ENCODE measurements at regions not wholly inside any gene's neighbourhood (a gene's known extent, or its start where the extent isn't known, plus 50 kb on each side); places are given as distances from the start of the nearest gene placed in this dataset.
"Not testable (repeated sequence)": the region's sequence is repeated elsewhere in the genome, so short reads cannot be mapped to it uniquely, and the experiment has no call there.

DNA sequence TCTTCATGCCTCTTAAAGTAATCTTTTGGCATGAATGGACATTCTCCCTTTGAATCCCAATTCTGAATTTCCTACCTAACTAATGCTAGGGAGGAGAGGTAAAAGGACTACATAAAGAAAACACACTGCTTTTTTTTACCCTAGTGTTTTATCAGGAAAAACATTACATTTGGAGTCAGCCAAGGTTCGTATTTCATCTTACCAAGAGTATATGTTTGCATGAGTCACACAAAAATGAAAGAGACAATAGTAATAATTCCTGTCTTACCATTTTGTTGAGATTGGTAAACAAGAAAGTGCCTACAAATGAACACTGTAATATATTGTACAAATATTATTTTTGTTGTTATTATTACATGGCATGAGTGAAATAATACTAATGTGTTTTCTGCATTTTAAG, 112.9 kb upstream of the WARS2 start:
- no peak for DNase-seq (ENCODE audit: low spot score)

DNA sequence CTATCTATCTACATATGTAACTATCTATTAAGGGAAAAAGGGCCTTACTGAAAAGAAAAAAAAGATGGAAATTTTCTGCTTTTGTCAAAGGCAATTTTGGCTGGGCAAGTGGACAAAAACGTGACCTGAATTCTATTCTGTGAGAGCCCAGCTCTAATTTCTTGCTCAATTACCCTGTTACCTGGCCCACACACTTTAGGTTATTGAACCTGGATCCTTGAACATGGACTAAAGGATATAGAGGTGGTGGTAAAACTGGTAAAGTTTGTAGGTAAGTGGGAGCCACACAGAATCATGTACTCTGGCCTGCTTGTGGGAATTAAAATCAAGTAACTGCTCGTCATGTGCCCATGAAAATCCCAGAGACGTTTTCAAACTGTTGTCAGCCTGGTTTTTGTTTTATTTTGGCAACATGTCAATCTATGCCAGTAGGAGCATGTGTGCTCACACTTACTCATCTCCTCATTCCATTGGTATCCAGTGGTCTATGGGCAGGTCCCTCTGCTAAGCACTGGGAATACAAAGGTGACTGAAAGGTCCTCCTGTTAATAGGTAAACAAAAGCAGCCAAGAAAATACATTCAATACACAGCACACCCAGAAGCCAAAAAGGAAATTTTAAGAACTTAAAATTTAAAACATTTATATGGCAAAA, 113.7 kb upstream of the WARS2 start:
- no peak for DNase-seq (ENCODE audit: low spot score)

DNA sequence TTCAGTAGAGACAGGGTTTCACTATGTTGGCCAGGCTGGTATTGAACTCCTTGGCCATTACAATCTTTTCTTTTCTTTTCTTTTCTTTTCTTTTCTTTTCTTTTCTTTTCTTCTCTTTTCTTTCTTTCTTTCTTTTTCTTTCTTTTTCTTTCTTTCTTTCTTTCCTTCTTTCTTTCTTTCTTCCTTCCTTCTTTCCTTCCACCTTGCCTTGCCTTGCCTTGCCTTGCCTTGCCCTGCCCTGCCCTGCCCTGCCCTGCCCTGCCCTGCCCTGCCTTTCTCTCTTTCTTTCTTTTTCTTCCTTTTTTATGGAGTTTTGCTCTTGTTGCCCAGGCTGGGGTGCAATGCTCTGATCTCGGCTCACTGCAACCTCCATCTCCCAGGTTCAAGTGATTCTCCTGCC, 112.5 kb upstream of the HAO2 start:
- not testable (repeated sequence) for DNase-seq (ENCODE audit: low spot score)

DNA sequence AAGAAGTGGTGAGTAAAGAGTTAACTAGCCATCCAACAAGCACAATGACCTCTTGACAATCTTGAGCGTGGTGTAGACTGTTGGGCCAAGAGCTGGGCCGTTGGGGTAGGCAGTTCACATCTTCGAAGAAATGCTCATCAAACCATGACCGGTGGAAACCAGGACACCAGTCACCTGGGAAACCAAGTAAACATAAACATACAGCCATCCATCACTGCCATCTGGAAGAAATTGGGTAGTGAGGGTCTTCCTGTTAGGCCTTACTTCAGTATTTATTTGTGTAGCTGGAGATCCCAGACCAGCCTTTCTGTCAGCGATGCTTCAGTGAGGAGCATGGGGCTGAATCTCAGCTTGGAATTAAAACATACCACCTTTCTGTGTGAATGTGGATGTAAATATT, 108.1 kb upstream of the HAO2 start:
- no peak for DNase-seq (ENCODE audit: low spot score)

DNA sequence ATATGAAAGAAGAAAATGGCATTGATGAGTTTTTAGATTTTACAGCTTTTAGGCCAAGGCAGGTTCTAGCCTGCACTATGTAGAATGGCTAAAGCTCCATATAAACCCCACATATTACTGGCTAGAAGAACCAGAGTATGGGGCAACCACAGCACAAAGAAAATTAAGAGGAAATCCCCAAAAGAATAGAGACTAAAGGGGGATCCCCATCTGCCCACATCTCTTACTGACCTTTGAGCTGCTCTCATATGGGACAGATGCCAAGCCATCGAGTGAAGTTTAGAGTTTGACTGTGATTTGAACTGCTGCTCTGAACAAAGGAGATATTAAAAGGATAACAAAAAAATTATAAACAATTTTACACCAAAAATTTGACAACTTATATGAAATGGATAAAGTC, 102.2 kb upstream of the HAO2 start:
- no peak for DNase-seq (ENCODE audit: low spot score)

DNA sequence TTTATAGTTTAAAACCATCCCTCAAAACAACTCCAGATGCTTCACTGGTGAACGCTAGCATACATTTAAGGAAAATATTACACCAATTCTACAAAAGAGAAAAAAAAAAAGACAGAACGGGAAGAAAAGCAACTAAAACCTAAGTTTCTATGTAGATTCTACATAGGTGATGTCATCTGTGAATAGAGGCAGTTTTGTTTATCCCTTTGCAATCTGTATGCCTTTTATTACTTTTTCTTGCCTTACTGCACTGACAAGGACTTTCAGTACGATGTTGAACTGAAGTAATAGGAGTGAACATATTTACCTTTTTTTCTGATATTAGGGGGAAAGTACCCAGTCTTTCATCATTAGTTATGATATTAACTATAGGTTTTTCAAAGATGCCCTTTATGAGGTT, 101.7 kb upstream of the HAO2 start:
- DNase-seq (ENCODE audit: low spot score), result no peak

DNA sequence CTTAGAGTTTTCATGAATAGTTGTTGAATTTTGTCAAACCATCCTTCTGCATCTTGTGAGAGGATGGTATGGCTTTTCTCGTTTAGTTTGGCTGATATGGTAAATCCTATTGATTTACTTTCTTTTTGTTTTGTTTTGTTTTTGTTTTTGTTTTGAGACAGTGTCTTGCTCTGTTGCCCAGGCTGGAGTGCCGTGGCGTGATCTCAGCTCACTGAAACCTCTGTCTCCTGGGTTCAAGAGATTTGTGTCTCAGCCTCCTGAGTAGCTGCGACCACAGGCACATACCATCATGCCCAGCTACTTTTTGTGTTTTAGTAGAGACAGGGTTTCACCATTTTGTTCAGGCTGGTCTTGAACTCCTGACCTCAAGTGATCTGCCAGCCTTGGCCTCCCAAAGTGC, 101.3 kb upstream of the HAO2 start:
- not testable (repeated sequence) for DNase-seq (ENCODE audit: low spot score)

DNA sequence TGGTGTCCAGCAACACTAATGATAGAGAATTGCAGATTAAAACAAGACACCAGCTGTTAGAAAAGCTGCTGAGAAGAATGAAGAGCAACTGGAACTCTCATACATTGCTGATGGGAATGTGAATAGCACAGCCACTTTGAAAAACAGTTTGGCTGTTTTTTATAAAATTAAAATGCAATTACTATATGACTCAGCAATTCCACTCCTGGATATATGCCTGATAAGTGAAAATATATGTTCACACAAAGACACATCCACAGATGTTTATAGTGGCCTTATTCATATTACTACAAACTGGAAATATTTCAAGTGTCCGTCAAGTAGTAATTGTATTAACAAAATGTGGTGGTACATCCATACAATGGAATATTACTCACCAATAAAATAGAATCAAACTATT, 99.7 kb upstream of the HAO2 start:
- no peak for DNase-seq (ENCODE audit: low spot score)

DNA sequence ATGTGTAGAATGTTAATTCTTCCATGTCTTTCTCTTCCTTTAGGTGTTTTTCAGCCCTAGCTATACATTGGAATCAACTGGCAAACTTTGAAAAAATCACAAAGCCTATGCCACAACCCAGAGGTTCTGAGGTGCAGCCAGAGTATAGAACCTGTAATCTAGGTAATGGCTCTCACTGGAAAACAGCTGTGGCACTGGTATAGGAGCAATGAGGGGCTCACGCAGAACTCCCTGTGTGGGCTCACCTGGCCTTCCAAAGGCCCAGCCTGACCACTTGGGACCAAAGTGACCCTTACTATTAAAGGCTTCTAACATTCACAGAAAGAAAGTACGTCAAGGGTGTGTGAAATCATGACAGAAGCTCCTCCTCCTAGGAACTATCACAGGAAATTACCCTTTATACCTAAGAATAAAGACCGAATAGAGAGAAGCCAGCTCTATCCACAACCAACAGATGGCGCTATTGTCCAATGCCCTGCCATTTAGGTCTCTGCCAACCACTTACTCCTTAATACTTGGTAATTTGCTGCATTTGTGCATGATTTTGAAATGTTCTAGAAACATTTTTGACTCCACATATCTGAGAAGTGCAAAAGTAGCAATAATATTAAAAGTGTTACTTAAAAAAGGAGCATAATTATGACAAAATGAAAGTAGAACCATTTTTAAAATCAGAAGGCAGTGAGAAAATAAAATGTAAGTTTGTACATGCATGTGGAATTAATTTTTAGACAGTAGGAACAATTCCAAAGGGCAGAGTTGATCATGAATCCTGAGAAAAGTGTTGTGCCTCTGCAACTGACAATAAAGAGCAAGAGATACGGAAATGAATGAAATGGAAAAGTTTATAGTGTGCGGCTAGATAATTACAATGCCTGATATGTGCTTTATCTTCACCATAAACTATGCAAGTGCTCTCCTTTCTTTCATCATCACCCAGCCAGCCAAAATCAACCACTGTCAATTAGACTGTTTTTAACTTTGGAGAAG, 93.1 kb upstream of the HAO2 start:
- peak; percentile 47 for DNase-seq (ENCODE audit: low spot score)

DNA sequence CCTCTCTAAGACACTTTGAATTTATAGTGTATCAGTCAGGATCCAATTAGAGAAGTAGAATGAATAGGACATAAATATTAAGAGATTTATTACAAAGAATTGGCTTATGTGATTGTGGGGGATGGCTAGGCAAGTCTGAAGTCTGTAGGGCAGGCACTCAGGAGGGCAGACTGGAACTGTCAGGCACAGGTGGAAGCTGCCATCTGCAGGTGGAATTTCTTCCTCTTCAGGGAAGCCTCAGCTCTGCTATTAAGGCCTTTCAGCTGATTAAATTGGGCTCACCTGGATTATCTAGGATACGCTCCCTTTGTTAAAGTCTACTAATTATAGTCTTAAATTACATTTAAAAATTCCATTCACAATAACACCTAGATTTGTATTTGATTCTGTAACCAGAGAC, 92.0 kb upstream of the HAO2 start:
- no peak for DNase-seq (ENCODE audit: low spot score)

GRCh38 chr1:119279456-119280381, 88.9 kb upstream of the HAO2 start:
- peak; percentile 77 for DNase-seq (ENCODE audit: low spot score)

- no peak for DNase-seq (ENCODE audit: low spot score)
Observed at GRCh38 chr1:119285482-119285881, 83.1 kb upstream of the HAO2 start.

- peak; percentile 48 for DNase-seq (ENCODE audit: low spot score)
Observed at GRCh38 chr1:119286587-119287181, 81.9 kb upstream of the HAO2 start.

- no peak for DNase-seq (ENCODE audit: low spot score)
Observed at GRCh38 chr1:119288751-119289150, 79.8 kb upstream of the HAO2 start.

DNA sequence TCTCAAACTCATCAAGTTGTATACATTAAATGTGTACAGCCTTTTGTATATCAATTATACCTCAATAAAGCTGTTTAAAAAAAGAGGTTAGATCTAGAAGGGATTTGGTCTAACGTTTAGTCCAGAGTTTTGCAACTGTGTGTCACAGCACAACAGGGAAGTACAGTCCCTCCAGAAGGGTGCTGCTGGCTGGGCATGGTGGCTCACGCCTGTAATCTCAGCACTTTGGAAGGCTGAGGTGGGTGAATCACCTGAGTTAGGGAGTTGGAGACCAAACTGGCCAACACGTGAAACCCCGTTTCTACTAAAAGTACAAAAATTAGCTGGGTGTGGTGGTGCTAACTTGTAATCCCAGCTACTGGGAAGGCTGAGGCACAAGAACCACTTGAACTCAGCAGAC, 78.3 kb upstream of the HAO2 start:
- DNase-seq (ENCODE audit: low spot score), result no peak

GRCh38 chr1:119291611-119292206, 76.9 kb upstream of the HAO2 start:
- no peak for DNase-seq (ENCODE audit: low spot score)

- no peak for DNase-seq (ENCODE audit: low spot score)
Observed at GRCh38 chr1:119293797-119294196, 74.8 kb upstream of the HAO2 start.

GRCh38 chr1:119294199-119294598, 74.4 kb upstream of the HAO2 start:
- DNase-seq (ENCODE audit: low spot score), result no peak

GRCh38 chr1:119294722-119295121, 73.9 kb upstream of the HAO2 start:
- no peak for DNase-seq (ENCODE audit: low spot score)

GRCh38 chr1:119298687-119299303, 69.8 kb upstream of the HAO2 start:
- peak; percentile 63 for DNase-seq (ENCODE audit: low spot score)

DNA sequence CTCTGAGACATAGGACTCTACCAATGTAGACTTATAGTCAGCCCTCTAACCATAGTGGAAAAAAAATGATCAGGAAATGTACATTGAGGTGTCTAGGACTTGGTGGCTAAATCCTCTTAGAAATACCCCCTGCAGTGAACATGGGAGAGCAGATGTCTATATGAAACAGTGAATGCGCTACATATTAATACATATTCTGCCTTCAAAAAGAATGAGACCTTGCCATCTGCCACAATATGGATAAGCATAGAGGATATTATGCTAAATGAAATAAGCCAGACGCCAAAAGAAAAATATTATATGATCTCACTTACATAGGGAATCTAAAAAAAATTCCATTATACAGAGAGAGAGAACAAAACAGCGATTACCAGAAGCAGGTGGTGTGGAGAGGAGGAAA, 66.6 kb upstream of the HAO2 start:
- no peak for DNase-seq (ENCODE audit: low spot score)

Measured in LoVo (cell line).